Astrocyte (in vitro differentiated cells and primary cell): ENCODE measurements at regions not wholly inside any gene's neighbourhood (a gene's known extent, or its start where the extent isn't known, plus 50 kb on each side); places are given as distances from the start of the nearest gene placed in this dataset.

Source experiments
- CTCF ChIP-seq: IDR thresholded peaks from 2 replicates; pipeline ENCODE4 v1.5.1; 2011; ENCODE audit warnings: low read depth, mild to moderate bottlenecking, inconsistent platforms, low read length, moderate library complexity; ENCODE audit not compliant: insufficient read depth
- EZH2 ChIP-seq: IDR thresholded peaks from 2 replicates; pipeline ENCODE4 v1.6.1; 2012; ENCODE audit warnings: mild to moderate bottlenecking, low read length, inconsistent platforms; ENCODE audit not compliant: insufficient read depth

GRCh38 chr12:127126260-127126628 is 1140.7 kb upstream of the TMEM132C start:
- TF ChIP-seq CTCF: no peak
- no peak for TF ChIP-seq EZH2
